ENCODE measurements at regions not wholly inside any gene's neighbourhood (a gene's known extent, or its start where the extent isn't known, plus 50 kb on each side); places are given as distances from the start of the nearest gene placed in this dataset.
"Not testable (repeated sequence)": the region's sequence is repeated elsewhere in the genome, so short reads cannot be mapped to it uniquely, and the experiment has no call there.

GRCh38 chr7:131802195-131802864, 245.9 kb upstream of the PODXL start:
- no peak for DNase-seq (ENCODE audit: low spot score)

- DNase-seq (ENCODE audit: low spot score) = no peak
Measured at GRCh38 chr7:131800531-131800930, 244.1 kb upstream of the PODXL start.

GRCh38 chr7:131800008-131800407, 243.6 kb upstream of the PODXL start:
- no peak for DNase-seq (ENCODE audit: low spot score)

GRCh38 chr7:131797841-131798240, 241.4 kb upstream of the PODXL start:
- no peak for DNase-seq (ENCODE audit: low spot score)

GRCh38 chr7:131795400-131795799, 239.0 kb upstream of the PODXL start:
- DNase-seq (ENCODE audit: low spot score) = peak; percentile 29

GRCh38 chr7:131792311-131792710, 235.9 kb upstream of the PODXL start:
- DNase-seq (ENCODE audit: low spot score) = no peak

GRCh38 chr7:131787101-131787500, 230.7 kb upstream of the PODXL start:
- no peak for DNase-seq (ENCODE audit: low spot score)

- DNase-seq (ENCODE audit: low spot score) = no peak
Measured at GRCh38 chr7:131786204-131786603, 229.8 kb upstream of the PODXL start.

GRCh38 chr7:131778601-131779000, 222.2 kb upstream of the PODXL start:
- DNase-seq (ENCODE audit: low spot score) = no peak

- DNase-seq (ENCODE audit: low spot score) = no peak
Measured at GRCh38 chr7:131774419-131775220, 218.2 kb upstream of the PODXL start.

GRCh38 chr7:131773413-131773812, 217.0 kb upstream of the PODXL start:
- DNase-seq (ENCODE audit: low spot score) = no peak

- no peak for DNase-seq (ENCODE audit: low spot score)
Measured at GRCh38 chr7:131769241-131769640, 212.8 kb upstream of the PODXL start.

- no peak for DNase-seq (ENCODE audit: low spot score)
Measured at GRCh38 chr7:131767591-131767990, 211.2 kb upstream of the PODXL start.

GRCh38 chr7:131765575-131765974, 209.1 kb upstream of the PODXL start:
- no peak for DNase-seq (ENCODE audit: low spot score)

GRCh38 chr7:131764143-131764775, 207.8 kb upstream of the PODXL start:
- DNase-seq (ENCODE audit: low spot score) = no peak

- DNase-seq (ENCODE audit: low spot score) = no peak
Measured at GRCh38 chr7:131762753-131763152, 206.3 kb upstream of the PODXL start.

- DNase-seq (ENCODE audit: low spot score) = not testable (repeated sequence)
Measured at GRCh38 chr7:131755801-131756200, 199.4 kb upstream of the PODXL start.

- DNase-seq (ENCODE audit: low spot score) = peak; percentile 37
Measured at GRCh38 chr7:131753620-131754222, 197.3 kb upstream of the PODXL start.

- no peak for DNase-seq (ENCODE audit: low spot score)
Measured at GRCh38 chr7:131747658-131748232, 191.3 kb upstream of the PODXL start.

GRCh38 chr7:131745390-131746248, 189.2 kb upstream of the PODXL start:
- DNase-seq (ENCODE audit: low spot score) = no peak

- DNase-seq (ENCODE audit: low spot score) = no peak
Measured at GRCh38 chr7:131741446-131741845, 185.0 kb upstream of the PODXL start.
